ENCODE measurements at regions not wholly inside any gene's neighbourhood (a gene's known extent, or its start where the extent isn't known, plus 50 kb on each side); places are given as distances from the start of the nearest gene placed in this dataset.

DNA sequence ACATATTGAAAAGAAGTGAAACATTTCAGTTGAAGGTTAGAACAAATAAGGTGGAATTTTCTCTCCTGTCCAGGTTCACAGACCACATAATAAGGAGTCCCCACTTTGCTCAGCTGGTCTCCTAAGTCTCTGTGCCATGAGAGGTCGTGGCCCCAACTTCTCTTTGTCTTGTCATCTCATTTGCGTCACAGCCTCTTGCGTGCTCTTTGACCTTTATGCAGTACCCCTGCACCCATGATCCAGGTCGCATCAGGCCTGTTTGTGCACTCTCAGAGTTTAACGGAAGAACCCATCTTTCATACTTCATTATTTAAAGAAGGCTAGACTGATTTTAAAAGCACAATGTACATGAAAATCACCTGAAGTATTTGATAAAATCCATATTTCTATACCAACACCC, 110.4 kb upstream of the BMP2 start:
- no peak for TF ChIP-seq POLR2A (IDR thresholded peaks at IDR 0.05; ENCODE audit: low read depth, low read length)
- TF ChIP-seq POLR2AphosphoS5 (IDR thresholded peaks at IDR 0.05; ENCODE audit: low read depth, low read length): no peak
- no peak for TF ChIP-seq TAF1 (IDR thresholded peaks at IDR 0.05; ENCODE audit: low read depth, low read length)
- no peak for TF ChIP-seq PAX5 (IDR thresholded peaks at IDR 0.05; ENCODE audit: insufficient read depth, low read length, severe bottlenecking)

Data from GM12891 (cell line).